ENCODE measurements at regions not wholly inside any gene's neighbourhood (a gene's known extent, or its start where the extent isn't known, plus 50 kb on each side); places are given as distances from the start of the nearest gene placed in this dataset.

DNA sequence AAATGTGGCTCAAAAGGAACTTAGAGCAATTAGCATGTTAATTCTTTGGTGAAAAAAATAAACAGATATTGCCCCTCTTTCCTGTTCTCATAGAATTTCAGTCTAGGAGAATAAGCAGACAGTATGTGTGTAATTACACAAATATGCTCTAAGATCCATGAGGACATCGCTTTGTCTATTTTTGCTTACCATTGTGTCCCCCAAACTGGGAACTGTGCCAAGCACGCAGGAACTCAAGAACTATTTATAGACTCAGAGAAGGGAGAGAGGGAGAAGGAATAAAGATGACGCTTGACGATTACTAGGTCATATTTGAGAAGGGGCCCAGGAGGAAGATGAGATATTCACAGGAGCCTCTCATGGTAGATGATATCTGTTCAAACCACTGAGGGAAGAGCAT lies 692.6 kb downstream of the RAB28 start:
- no peaks in the 10 kb centered on the region for H3K4me1 Mint-ChIP-seq (ENCODE audit: low read depth in 2 of 2)
- DNase-seq, result no peak
- H3K27ac Mint-ChIP-seq, result no peak overlapping the region
- H3K4me3 Mint-ChIP-seq, result no peak overlapping the region
- no peak for ATAC-seq (replicated peaks)
- H3K9me3 Mint-ChIP-seq, result peaks cover 8 to 11% of the 10 kb centered on the region in 2 donors
- H3K36me3 Mint-ChIP-seq (ENCODE audit: insufficient read depth), result no peaks in the 10 kb centered on the region
- no peaks in the 10 kb centered on the region for H3K27me3 Mint-ChIP-seq

DNA sequence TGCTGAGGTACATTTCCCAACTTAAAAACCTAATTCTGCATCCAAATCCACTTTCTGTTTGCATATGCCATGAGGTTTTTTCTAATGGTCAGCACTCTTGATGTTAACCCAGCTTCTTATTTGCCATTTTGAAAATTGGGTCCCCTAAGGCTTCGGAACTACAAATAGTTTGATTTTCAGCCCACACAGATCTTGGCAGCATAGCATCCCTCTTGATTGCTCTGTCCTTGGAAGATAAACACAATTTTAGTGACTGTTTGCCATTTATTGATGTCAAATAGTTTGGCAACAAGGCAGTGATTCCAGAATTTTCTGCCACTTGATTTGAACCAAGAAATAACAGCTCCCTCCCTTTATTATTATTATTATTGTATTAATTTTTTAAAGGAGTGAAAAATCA lies 696.9 kb downstream of the RAB28 start:
- Mint-ChIP-seq H3K27me3 (no peaks in the 10 kb centered on the region), H3K36me3 (ENCODE audit: insufficient read depth) (no peaks in the 10 kb centered on the region)

DNA sequence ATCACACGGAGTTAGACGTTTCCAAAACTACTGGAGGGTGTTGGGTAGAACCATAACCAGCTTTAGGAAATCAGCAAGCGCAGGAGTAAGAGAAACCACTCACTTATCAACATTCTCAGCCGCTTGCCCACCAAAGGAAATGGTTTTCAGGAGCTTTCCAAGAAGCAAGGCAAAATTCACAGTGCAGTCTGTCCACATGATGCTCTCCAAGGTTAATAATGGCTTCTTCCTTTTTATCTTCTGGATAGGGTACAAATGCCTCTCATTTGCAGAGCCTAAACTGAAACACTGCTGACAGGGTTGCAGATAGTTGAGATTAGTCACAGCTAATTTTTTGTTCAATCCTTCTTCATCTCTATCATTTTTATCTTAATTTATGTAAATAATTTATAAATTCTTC lies 705.4 kb downstream of the RAB28 start:
- no peak for DNase-seq

More for the DNA sequence above, 696.9 kb downstream of the RAB28 start:
- ATAC-seq (replicated peaks), result no peak
- H3K27ac Mint-ChIP-seq, result no peak overlapping the region
- H3K4me1 Mint-ChIP-seq (ENCODE audit: low read depth in 2 of 2), result no peaks in the 10 kb centered on the region
- peaks cover 13 to 17% of the 10 kb centered on the region in 2 donors for H3K9me3 Mint-ChIP-seq
- H3K4me3 Mint-ChIP-seq, result no peak overlapping the region
- DNase-seq, result no peak

DNA sequence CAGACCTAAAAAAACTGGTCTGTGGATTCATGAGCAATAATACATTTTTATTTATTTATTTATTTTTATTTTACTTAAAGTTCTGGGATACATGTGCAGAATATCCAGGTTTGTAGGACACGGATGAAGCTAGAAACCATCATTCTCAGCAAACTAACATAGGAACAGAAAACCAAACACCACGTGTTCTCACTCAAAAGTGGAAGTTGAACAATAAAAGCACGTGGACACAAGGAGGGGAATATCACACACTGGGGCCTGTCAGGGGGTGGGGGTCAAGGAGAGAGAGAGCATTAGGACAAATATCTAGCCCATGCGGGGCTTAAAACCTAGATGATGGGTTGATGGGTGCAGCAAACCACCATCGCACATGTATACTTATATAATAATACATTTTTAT lies 705.9 kb downstream of the RAB28 start:
- H3K27ac Mint-ChIP-seq, result no peak overlapping the region
- H3K9me3 Mint-ChIP-seq, result peaks cover 1 to 5% of the 10 kb centered on the region in 2 donors
- H3K27me3 Mint-ChIP-seq, result no peaks in the 10 kb centered on the region
- no peak overlapping the region for H3K4me3 Mint-ChIP-seq
- ATAC-seq (replicated peaks), result no peak
- no peaks in the 10 kb centered on the region for H3K4me1 Mint-ChIP-seq (ENCODE audit: low read depth in 2 of 2)
- DNase-seq, result no peak
- H3K36me3 Mint-ChIP-seq (ENCODE audit: insufficient read depth), result no peaks in the 10 kb centered on the region

More for the DNA sequence above, 705.4 kb downstream of the RAB28 start:
- peaks cover 1 to 5% of the 10 kb centered on the region in 2 donors for H3K9me3 Mint-ChIP-seq
- no peaks in the 10 kb centered on the region for H3K36me3 Mint-ChIP-seq (ENCODE audit: insufficient read depth)
- no peak overlapping the region for H3K27ac Mint-ChIP-seq
- no peaks in the 10 kb centered on the region for H3K27me3 Mint-ChIP-seq
- no peak overlapping the region for H3K4me3 Mint-ChIP-seq
- H3K4me1 Mint-ChIP-seq (ENCODE audit: low read depth in 2 of 2), result no peaks in the 10 kb centered on the region
- ATAC-seq (replicated peaks), result no peak

- Mint-ChIP-seq H3K4me3 (no peak overlapping the region), H3K27ac (no peak overlapping the region), H3K27me3 (no peaks in the 10 kb centered on the region), H3K9me3 (no peaks in the 10 kb centered on the region), H3K36me3 (ENCODE audit: insufficient read depth) (no peaks in the 10 kb centered on the region), H3K4me1 (ENCODE audit: low read depth in 2 of 2) (no peaks in the 10 kb centered on the region)
- ATAC-seq (replicated peaks), result no peak
- DNase-seq, result no peak
These were observed 713.8 kb downstream of the RAB28 start for GRCh38 chr4:12770351-12770750.

- ATAC-seq (replicated peaks) (no peak), DNase-seq (no peak)
- H3K4me1 Mint-ChIP-seq (ENCODE audit: low read depth in 2 of 2), result no peaks in the 10 kb centered on the region
- no peak overlapping the region for H3K27ac Mint-ChIP-seq
- no peaks in the 10 kb centered on the region for H3K36me3 Mint-ChIP-seq (ENCODE audit: insufficient read depth)
- H3K4me3 Mint-ChIP-seq, result no peak overlapping the region
- H3K9me3 Mint-ChIP-seq, result peaks cover 0 to 2% of the 10 kb centered on the region in 2 donors
- no peaks in the 10 kb centered on the region for H3K27me3 Mint-ChIP-seq
These were observed 722.4 kb downstream of the RAB28 start for GRCh38 chr4:12761694-12762093.

DNA sequence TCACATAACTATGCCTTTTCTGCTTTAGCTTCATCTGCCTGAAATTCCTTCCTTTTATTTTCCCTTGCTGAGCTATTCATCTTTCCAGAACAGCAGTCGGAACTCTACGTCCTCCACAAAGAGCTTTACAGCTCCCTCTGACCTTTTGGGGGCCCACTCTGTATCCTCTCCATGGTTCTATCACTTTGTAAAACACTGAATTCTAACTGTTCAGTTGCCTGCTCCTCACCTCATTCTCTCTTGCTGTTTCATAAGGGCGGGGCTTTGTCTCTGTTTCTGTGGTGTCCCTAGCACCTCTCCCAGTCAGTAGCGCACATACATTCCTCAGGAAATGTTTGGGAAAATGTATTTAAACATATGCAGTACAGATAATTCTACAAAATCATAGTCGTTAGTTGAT lies 737.0 kb downstream of the RAB28 start:
- Mint-ChIP-seq H3K27ac (no peak overlapping the region), H3K36me3 (ENCODE audit: insufficient read depth) (no peaks in the 10 kb centered on the region), H3K4me1 (ENCODE audit: low read depth in 2 of 2) (no peaks in the 10 kb centered on the region), H3K4me3 (no peak overlapping the region), H3K27me3 (no peaks in the 10 kb centered on the region), H3K9me3 (peaks cover 7 to 24% of the 10 kb centered on the region in 2 donors)
- ATAC-seq (replicated peaks) (no peak), DNase-seq (no peak)

DNA sequence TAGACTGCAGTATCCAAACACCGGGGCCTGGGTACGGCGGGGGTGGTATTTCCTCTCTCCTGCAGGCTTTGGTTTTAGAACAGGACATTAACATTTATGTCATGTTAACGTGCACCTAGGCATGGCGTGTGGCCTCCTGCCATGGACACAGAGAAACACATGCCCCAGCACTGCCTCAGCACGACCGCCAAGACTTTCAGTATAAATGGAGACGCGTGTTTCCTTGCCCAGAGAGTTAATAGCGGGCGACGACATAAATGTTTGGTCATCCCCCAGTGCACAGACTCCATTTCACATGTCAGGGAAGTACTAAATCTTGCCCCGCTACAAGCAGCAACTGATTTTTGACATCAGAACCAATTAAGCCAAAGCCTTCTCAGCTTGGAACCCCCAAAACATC lies 737.9 kb downstream of the RAB28 start:
- ATAC-seq (replicated peaks) (no peak), DNase-seq (no peak)
- H3K4me1 Mint-ChIP-seq (ENCODE audit: low read depth in 2 of 2), result no peaks in the 10 kb centered on the region
- no peak overlapping the region for H3K4me3 Mint-ChIP-seq
- no peak overlapping the region for H3K27ac Mint-ChIP-seq
- H3K36me3 Mint-ChIP-seq (ENCODE audit: insufficient read depth), result no peaks in the 10 kb centered on the region
- H3K27me3 Mint-ChIP-seq, result no peaks in the 10 kb centered on the region
- H3K9me3 Mint-ChIP-seq, result peaks cover 10 to 32% of the 10 kb centered on the region in 2 donors

- Mint-ChIP-seq H3K27ac (no peak overlapping the region), H3K27me3 (peaks cover 4 to 15% of the 10 kb centered on the region in 2 donors), H3K36me3 (ENCODE audit: insufficient read depth) (no peaks in the 10 kb centered on the region), H3K4me1 (ENCODE audit: low read depth in 2 of 2) (no peaks in the 10 kb centered on the region), H3K4me3 (no peak overlapping the region), H3K9me3 (no peaks in the 10 kb centered on the region)
- DNase-seq, result no peak
- ATAC-seq (replicated peaks), result no peak
These were observed 749.6 kb downstream of the RAB28 start for GRCh38 chr4:12734586-12734985.

DNA sequence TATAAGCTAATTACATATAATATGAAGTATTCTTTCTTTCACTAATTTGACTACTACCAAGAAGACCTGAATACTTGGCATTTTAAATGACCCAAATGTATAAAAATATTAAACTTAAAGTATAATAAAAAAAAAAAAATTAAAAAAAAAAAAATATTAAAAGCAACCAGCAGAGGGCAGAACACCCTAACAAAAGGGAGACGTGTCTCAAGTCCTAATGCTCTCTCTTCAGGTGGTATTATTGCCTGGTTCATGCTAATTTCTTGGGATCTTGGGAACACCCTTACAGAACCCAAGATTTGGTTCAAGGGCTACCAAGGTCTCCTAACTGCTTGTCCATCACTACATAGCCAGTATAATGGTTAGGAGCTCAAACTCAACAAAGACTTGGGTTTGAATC lies 754.8 kb downstream of the RAB28 start:
- ATAC-seq (replicated peaks) (no peak), DNase-seq (no peak)
- Mint-ChIP-seq H3K4me3 (no peak overlapping the region), H3K4me1 (ENCODE audit: low read depth in 2 of 2) (no peaks in the 10 kb centered on the region), H3K36me3 (ENCODE audit: insufficient read depth) (no peaks in the 10 kb centered on the region), H3K27ac (no peak overlapping the region), H3K9me3 (no peaks in the 10 kb centered on the region), H3K27me3 (peaks cover 9 to 26% of the 10 kb centered on the region in 2 donors)

GRCh38 chr4:12724510-12724909 lies 759.6 kb downstream of the RAB28 start:
- no peak for DNase-seq
- no peak for ATAC-seq (replicated peaks)
- Mint-ChIP-seq H3K9me3 (peaks cover 0 to 2% of the 10 kb centered on the region in 2 donors), H3K36me3 (ENCODE audit: insufficient read depth) (no peaks in the 10 kb centered on the region), H3K27me3 (peaks cover 5 to 11% of the 10 kb centered on the region in 2 donors), H3K4me1 (ENCODE audit: low read depth in 2 of 2) (no peaks in the 10 kb centered on the region), H3K4me3 (no peak overlapping the region), H3K27ac (no peak overlapping the region)

GRCh38 chr4:12723849-12724447 lies 760.2 kb downstream of the RAB28 start:
- peaks cover 5 to 11% of the 10 kb centered on the region in 2 donors for H3K27me3 Mint-ChIP-seq
- DNase-seq (no peak), ATAC-seq (replicated peaks) (no peak)
- H3K4me1 Mint-ChIP-seq (ENCODE audit: low read depth in 2 of 2), result no peaks in the 10 kb centered on the region
- no peak overlapping the region for H3K4me3 Mint-ChIP-seq
- no peak overlapping the region for H3K27ac Mint-ChIP-seq
- no peaks in the 10 kb centered on the region for H3K36me3 Mint-ChIP-seq (ENCODE audit: insufficient read depth)
- H3K9me3 Mint-ChIP-seq, result peaks cover 0 to 2% of the 10 kb centered on the region in 2 donors

- no peaks in the 10 kb centered on the region for H3K36me3 Mint-ChIP-seq (ENCODE audit: insufficient read depth)
- H3K4me3 Mint-ChIP-seq, result no peak overlapping the region
- no peak for ATAC-seq (replicated peaks)
- no peak for DNase-seq
- H3K27me3 Mint-ChIP-seq, result no peaks in the 10 kb centered on the region
- H3K9me3 Mint-ChIP-seq, result peaks cover 4 to 8% of the 10 kb centered on the region in 2 donors
- no peak overlapping the region for H3K27ac Mint-ChIP-seq
- no peaks in the 10 kb centered on the region for H3K4me1 Mint-ChIP-seq (ENCODE audit: low read depth in 2 of 2)
These were observed 767.2 kb downstream of the RAB28 start for GRCh38 chr4:12716896-12717295.

DNA sequence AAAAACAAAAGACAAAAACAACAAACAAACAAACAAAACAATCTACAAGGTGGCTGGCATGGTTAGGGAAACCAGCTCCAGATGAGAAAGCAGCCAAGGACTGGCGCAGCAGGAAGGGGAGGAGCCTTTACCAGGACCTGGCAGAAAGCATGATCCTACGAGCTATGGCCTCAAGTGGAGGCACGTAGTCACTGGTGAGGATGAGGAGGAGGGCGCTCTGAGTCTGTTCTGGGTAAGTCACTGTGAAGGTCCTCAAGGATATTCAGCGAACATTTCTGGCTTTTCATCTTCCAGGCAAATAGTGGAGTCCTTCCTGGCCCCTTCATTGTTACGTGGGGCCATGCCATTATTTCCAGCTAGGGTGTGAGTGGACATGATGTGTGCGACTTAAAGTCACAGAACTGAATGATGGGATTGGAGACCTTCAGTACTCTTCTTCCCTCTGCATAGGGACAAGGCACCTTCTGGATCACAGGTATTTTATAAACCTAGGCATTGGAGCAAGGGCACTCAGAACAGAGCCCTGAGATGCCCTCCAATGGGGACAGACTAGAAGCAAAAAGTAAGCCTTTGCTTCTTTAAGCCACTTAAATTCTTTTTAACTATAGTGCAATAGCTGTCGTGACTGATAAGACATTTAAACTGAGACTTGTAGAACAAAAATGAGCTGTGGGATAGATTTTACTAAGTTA lies 771.3 kb downstream of the RAB28 start:
- ATAC-seq (replicated peaks) (no peak), DNase-seq (no peak)
- Mint-ChIP-seq H3K4me3 (no peak overlapping the region), H3K27ac (no peak overlapping the region), H3K4me1 (ENCODE audit: low read depth in 2 of 2) (no peaks in the 10 kb centered on the region), H3K36me3 (ENCODE audit: insufficient read depth) (no peaks in the 10 kb centered on the region), H3K9me3 (peaks cover 7 to 8% of the 10 kb centered on the region in 2 donors), H3K27me3 (no peaks in the 10 kb centered on the region)
